HG02870 (cell line): ENCODE measurements at regions not wholly inside any gene's neighbourhood (a gene's known extent, or its start where the extent isn't known, plus 50 kb on each side); places are given as distances from the start of the nearest gene placed in this dataset.

Experiments
- ATAC-seq: cut with Tn5 transposase; IDR thresholded peaks from one replicate; pipeline ENCODE4 v1.9.1; 2021; ENCODE audit warnings: mild to moderate bottlenecking, moderate library complexity; ENCODE audit not compliant: unreplicated experiment

DNA sequence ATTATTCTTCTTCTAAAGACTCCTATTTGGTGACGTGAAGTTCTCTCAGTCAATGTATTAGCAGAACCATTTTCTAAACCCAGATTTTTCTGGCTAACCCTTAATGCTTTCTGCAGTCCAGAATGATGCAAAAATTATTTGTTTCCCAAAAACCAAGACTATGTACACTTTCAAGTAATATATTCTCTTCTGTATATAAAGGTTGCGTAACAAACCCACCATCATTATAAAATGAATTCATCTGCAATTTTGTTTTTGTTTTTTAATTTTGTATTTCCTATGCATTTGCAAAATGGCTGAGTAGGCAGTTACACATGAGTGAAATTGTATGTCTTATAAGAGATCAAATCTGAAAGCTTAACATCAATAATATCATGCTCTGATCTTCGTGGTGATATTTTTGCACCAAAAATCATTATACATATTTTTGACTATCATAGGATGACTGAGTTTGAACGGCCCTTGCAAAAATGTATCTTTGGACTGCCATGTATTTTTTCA, 593.6 kb downstream of the ZIC1 start:
- ATAC-seq: no peak

DNA sequence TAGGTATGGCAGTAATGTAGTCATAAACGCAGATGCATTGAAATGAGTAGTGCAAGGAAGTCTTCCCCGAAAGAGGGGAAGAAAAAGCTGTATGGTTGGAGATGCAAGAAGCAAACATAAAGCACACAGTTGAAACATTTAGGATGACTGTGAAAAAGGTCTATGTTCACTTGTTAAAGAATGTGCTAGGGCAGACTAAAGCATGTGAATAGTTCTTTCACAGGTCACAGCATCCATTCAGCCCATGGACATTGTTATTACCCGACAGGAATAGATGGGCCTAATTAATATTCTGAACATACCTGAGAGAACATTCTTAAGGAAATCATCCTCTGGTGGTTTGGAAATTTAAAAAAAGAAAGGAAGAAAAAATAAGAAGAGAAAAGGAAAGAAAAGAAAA, 595.2 kb downstream of the ZIC1 start:
- no peak for ATAC-seq

DNA sequence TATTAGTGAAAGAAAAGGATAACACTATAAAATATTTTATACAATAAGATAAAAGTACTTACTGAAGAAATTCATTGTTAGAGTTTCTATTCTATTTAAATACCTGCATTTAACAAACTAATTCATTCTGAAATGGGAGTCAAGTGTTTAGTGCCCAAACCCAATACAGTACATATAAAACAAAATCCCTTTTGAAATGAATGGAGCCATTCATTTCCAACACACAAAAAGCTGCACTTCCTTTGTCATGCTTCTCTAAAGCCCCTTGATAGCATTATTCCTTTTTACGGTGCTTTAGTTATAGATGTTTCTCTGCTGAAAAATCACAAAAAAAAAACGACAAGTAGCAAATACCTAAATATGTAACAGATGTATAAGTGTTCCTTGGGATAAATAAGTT, 596.3 kb downstream of the ZIC1 start:
- ATAC-seq: no peak

DNA sequence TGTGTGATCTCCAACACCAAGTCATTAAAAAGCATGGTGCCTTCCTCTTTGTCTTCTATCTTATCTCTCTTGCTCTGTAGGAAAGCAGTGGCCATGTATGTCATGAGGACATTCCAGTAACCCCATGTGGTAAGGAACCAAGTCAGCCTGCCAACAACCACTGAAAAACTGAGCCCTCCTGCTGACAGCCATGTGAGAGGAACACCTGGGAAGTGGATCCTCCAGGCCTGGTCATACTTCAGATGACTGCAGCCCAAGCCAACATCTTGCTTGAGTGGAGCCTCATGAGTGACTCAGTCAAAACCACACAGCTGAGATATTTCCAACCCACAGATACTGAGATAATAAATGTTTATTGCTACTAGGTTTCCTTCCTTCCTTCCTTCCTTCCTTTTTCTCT, 597.3 kb downstream of the ZIC1 start:
- no peak for ATAC-seq

DNA sequence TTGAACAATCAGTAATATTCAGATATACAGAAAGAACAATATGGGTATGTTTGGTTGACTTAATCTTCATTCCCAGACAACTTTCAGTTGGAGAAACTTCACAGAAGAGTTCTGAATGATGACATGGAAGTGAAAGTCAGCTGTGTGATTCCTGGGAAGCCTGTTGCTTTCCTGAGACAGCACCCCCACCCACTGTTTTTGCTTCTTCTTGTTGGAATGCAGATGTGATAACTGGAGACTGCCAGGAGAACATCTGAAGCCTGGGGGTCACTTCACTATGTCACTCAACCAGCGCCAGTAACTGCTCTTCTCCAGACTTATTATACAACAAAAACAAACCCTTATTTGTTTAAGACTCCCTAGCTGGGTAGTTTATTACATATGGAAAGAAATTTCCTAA, 599.4 kb downstream of the ZIC1 start:
- ATAC-seq: no peak

DNA sequence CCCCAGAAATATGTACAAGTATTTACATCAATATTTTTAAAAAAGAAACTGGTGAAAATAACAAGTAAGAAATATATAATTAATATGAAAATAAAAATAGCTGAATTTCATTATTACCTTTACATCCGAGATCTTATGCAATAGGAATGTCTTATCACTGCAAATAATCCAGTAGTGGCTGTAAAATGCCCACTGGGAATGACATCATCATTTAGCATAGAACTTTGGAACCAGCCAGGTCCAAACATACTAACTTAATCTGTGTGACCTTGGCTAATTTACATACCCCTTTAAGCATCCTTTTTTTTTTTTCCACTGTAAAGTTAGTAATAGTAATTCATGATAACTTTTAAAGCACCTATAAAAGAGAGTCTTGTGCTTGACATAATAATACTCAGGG, 611.7 kb downstream of the ZIC1 start:
- no peak for ATAC-seq

DNA sequence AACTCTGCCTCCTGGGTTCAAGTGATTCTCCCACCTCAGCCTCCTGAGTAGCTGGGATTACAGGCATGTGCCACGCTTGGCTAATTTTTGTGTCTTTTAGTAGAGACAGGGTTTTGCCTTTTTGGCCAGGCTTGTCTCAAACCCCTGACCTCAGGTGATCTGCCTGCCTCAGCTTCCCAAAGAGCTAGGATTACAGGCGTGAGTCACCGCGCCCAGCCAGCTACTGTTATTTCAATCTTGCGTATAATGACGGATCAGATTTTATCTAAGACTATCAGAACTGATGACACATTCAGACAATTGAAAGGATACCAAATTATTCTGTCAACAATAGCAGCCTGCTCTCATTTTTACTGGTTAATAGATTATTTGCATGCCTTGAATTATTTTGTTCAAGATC, 612.2 kb downstream of the ZIC1 start:
- ATAC-seq: no peak

DNA sequence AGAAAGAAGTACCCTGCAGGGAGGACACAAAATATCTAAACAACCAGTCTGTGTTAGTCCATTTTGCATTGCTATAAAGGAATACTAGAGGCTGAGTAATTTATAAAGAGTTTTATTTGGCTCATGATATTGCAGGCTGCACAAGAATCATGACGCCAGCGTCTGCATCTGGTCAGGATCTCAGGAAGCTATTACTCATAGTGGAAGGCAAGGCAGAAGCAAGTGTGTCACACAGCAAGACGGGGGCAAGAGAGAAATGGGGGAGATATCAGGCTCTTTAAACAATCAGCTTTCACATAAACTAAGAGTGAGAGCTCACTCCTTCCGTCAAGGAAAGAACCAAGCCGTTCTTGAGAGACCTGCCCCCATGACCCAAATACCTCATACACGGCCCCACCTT, 614.8 kb downstream of the ZIC1 start:
- ATAC-seq: no peak

DNA sequence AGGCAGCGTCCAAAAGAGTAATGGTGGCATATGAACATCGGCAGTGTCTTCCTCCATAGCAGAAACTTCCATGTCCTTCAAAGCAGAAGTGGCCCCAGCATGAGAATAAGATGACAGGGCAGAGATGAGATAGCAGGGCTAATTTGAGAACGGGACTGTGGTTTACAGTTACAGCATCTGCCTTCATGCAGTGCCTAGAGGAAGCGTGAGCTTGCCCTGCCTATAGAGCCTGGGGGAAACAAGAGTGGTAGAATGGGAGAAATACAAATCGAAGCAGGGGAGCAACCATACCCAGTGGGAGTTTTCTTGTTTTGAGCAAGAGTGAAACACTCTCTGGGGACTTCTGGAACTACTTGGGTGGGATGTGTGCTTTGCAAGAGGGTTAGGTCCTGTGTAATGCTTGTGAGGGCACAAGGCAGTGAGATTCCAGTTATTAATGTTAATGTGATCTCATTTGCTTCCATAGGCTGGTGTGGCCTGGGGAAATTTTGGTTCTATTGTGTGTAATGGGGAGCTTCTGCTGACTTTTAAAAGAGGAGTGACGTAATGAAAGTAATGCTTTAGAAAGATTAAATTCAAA, 616.9 kb downstream of the ZIC1 start:
- ATAC-seq: no peak

DNA sequence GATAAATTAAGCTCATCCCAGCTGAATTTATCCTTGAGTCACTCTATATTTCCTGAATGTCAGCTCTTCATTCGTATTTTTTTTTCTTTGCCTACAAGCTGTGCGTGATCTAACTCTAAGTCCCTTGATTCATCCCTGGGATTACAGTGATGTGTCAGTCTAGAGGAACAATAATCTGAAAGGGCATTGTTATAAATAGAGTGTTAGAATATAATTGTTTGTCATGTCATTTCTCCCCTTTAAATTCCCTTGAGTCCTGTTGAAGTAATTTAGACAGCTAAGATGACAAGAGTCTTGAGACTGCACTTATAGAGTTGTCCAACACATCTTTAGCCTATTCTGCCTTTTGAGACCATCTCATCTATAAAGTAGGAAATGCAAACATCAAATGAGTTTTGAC, 621.8 kb downstream of the ZIC1 start:
- ATAC-seq: no peak

DNA sequence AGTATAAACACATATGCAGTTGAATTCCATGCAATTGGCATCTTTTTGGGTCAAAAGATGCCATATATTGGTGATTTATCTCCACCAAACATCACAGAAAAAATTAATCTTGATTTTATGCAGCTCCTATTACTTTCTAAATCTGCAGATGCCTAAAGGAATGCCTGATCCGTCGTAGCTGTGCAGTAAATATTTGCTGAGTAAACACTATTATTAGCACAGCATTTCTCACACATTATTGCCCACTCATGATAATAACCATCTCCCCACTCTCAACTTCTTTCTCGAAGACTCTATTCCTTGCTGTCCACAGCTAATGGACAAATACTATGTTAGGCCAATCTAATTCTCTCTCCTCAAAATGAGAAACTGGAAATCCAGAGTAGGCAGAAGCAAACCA, 625.2 kb downstream of the ZIC1 start:
- no peak for ATAC-seq

DNA sequence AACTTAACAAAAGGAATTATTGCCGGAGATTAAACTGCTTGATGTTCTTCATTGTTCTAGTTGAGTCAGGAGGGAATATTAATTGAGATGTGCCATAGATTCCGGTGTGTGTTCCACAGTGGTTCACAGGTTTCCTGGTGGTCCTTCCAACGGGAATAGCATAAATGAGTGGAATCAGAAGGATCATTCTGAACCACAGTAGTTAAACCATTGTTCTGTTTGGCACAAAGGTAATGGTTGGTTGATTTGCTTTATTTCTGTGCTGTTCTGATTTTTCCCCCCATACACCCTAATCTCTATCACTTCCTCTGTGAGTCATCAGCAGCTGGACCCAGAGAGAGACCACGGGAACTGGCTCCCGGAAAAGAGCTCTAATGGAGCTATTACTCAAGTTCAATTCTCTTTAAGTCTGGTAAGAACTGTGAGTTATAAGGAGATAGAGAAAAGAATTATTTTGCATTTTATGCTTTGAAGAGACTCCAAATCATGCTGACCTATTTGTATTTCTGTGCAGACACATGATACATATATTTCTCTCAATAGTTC, 627.2 kb downstream of the ZIC1 start:
- ATAC-seq: no peak

DNA sequence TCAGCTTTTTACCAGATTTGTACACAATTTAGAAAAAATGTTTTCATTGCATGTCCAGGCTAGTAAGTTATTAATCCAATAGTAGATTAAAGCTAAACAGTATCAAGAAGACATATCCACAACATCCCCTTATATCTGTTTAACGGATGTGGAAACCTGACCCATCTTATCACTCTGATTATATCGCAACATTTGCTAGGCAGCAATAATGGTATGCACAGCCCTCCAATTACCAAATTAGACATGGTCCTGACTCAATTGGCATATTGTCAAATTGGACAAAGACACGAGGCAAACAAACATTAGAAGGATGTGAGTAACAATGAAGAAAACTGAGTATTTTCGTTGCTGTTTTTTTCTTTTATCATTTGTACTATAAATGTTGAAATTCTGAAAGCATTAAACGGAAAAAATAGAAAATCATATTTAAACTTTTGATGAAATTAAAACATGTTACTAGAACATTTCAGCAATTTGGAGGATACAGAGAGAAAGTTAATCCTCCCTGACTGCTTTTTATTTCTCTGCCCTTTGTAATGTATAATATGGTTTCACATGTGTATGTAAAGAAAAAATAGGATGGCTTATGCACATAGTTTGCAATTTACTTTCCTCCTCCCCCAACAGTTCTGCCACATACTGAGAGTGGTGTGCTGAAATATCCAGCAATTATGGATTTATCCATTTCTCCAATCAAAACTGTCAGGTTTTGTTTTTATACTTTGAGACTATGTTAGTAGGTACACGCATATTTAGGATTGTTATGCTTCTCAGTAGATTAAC, 633.7 kb downstream of the ZIC1 start:
- no peak for ATAC-seq

DNA sequence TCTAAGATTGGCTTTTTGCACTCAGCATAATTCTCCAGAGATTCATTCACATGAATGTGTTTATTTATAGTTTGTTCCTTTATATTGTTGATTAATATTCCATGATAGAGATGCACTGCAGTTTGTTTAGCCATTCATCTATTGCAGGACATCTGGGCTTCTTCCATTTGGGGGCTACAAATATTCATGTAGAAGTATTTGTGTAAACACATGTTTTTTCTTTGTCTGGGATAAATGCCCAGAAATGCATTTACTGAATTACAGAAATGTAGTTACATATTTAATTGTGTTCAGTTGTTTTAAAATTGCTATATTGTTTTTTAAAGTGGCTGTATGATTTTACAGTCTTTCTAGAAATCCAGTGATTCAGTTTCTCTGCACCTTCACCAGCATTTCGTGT, 635.0 kb downstream of the ZIC1 start:
- ATAC-seq: no peak

DNA sequence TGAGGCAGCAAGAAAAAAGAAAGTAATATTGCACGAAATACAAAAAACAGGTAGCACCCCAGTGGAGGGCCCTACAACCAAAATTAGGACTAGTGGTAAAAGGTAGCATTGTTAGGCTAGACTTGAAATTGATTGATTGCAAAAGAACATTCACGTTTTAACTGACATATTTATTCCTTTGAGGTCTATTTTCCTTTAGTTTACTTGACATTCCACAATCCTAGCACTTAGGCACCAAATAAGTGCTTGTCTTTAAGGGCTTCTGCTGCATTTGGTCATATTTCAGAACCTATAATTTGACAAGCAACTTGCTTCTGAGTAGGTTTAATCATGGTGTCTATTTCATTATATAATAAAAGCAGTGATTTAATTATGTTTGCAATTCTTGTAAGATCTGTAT, 642.7 kb upstream of the AGTR1 start:
- ATAC-seq: no peak

DNA sequence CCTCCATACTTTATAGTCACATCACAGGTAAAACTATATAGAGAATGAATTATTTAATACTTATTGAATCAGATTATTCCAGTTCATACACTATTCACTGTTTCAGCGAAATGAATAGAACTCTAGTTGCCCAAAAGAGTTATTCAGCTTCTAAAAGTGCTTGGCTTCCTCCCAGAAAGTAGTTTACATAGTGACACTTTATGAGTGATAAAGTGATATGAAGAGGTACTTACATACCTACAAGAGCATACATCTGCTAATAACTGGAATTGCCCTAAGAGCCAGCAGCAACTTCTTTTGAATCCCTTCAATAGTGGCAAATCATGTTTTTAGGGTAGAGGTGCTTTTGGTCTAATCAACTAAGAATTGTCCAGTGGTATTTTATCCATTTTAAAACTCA, 635.1 kb upstream of the AGTR1 start:
- no peak for ATAC-seq

DNA sequence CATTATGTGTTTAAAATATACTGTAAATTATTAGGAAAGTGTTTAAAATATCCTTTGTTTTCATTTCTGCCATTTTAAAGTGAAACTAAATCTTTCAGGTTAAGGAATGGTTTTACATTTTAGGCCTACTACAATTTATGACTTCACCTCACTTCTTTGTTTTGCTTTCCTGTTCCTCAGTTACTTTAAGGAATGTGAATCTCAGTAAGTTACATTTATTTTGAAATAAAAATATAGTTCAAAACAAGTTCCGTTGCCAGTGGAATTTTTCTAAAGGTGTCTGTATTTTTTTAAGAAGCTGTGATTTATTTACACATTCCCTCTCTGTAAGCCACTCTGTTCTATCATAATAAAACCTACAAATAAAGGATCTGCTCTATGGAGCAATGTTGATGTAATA, 630.9 kb upstream of the AGTR1 start:
- ATAC-seq: no peak

DNA sequence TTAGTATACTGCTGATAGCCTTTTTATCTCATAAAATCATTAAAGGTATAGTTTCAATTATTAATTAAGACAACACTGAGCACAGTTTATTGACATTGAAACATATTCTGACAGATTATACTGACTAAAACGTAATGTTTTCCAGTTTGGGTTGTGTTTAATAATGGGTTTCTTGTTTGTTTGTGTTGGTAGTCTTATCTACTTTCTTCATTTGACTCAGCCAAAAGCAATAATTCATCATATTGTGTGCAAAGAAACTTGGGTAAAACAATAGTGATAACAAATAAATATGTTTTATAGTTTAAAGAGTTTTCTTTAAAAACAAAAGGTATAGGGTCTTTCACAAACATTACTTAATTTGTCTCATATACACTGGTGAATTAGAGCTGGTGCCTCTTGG, 629.2 kb upstream of the AGTR1 start:
- no peak for ATAC-seq

DNA sequence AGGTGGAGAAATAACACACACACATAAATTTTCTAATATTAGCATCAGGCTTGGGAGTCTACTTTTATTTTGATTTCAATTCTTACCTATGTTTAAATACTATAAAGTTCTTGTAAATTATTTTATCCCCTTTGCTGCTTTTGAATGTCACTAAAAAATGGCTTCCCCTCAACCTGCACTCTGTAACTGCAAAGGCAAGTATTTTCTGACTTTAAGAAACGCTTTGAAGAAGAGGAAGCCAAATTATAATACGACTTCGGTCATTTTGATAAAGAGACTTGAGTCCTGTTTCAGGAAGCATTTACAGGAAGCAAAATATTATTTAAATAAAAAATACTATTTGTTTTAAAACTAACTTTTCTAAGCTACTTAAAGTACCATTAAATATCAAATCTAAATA, 627.7 kb upstream of the AGTR1 start:
- no peak for ATAC-seq

DNA sequence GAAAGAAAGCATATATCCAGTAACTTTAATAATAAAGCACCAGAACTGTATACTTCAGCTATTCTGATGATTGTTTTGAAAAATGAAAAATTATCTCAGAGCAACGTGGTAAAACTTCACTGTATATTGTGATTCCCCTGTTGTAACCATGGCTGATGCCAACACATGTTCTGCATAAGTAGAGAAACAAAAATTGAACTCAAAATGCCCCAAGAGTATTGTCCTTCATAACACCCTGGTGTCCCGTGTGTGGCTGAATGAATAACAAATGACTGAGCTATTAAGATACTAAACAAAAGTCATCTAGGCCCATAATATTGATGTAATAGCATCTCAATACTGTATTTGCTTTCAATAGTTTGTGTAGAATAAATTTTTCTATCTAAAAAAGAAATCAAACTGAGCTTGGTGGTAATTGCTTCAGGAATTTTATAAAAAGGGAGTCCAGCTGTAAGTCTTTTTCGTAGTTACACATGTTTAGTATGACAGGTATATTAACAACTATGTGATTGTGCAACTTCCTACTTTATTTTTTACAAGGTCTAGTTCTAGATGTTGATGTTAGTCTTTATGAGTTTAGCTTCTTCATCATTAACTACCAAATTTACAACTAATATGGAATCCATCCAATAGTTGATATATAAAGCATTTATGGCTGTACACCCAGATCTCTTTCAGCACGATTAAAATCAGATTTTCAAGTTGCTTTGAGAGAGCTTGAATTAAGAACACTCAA, 623.8 kb upstream of the AGTR1 start:
- ATAC-seq: no peak

DNA sequence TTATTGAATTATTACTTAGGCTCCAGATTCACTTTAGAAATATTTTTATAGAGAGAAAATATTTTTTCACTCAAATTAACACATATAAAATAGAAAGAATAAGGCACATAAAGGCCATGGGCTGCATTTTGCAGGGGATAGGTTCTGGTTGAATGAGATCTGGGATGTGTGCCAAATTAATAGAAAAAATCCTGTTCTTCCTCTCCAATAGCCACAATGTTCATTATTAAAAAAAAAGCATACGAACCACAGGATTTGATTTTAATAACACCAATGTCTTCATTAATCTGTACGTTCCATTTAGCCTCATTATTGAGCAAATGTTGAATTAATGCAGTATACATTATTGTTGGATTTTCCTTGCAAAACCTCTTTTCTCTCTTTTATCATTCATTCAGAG, 622.8 kb upstream of the AGTR1 start:
- no peak for ATAC-seq
